Esophagus muscularis mucosa (tissue), 4 donors: ENCODE measurements at regions not wholly inside any gene's neighbourhood (a gene's known extent, or its start where the extent isn't known, plus 50 kb on each side); places are given as distances from the start of the nearest gene placed in this dataset.

Source experiments
- EP300 ChIP-seq: sonication (generic); formaldehyde crosslinking; IDR thresholded peaks from one replicate; pipeline ENCODE4 v1.6.1; 2017; ENCODE audit warnings: antibody characterized with exemption
- POLR2A ChIP-seq: fragments of 450-650 bp; IDR thresholded peaks from one replicate; pipeline ENCODE4 v1.6.1; 2017; ENCODE audit warnings: antibody characterized with exemption, moderate library complexity, mild to moderate bottlenecking, low read depth
- POLR2AphosphoS5 ChIP-seq, 2 donors: sonication (generic); formaldehyde crosslinking; IDR thresholded peaks; one replicate each; pipeline ENCODE4 v1.6.1; 2017; ENCODE audit warnings: antibody characterized with exemption in 2 of 2
- TF ChIP-seq, protein P1 (sequence below), 3 experiments: fragments of 200-600 bp in 2 of 3; fragments of 450-650 bp in 1 of 3; sonication (generic) in 2 of 3; IDR thresholded peaks; one replicate each; pipeline ENCODE4 v1.5.1; 2017 to 2019; ENCODE audit warnings: antibody characterized with exemption in 3 of 3, mild to moderate bottlenecking in 2 of 3, moderate library complexity in 1 of 3

DNA sequence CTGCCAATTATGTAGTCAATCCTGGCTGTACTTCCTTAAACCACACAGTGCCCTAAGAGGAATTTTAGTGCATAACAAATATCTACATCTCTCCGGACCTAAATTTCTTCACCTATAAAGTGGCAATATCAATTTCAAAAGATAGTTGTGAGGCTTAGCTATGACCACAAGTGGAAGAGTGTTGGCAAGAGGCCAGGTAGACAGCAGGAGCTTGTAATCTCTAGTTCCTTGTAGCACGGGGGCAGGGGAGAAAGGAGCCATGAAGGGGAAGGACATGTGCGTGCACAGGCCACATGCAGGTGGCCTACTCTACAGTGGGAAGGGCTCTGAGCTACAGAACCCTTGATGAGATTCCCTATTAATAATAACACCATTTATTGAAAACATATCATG is 269.7 kb downstream of the ABHD5 start:
- TF ChIP-seq, protein P1, sequence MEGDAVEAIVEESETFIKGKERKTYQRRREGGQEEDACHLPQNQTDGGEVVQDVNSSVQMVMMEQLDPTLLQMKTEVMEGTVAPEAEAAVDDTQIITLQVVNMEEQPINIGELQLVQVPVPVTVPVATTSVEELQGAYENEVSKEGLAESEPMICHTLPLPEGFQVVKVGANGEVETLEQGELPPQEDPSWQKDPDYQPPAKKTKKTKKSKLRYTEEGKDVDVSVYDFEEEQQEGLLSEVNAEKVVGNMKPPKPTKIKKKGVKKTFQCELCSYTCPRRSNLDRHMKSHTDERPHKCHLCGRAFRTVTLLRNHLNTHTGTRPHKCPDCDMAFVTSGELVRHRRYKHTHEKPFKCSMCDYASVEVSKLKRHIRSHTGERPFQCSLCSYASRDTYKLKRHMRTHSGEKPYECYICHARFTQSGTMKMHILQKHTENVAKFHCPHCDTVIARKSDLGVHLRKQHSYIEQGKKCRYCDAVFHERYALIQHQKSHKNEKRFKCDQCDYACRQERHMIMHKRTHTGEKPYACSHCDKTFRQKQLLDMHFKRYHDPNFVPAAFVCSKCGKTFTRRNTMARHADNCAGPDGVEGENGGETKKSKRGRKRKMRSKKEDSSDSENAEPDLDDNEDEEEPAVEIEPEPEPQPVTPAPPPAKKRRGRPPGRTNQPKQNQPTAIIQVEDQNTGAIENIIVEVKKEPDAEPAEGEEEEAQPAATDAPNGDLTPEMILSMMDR (IDR thresholded peaks at IDR 0.05), result no peak
- no peak for TF ChIP-seq POLR2AphosphoS5 (IDR thresholded peaks at IDR 0.05)
- TF ChIP-seq POLR2A, result no peak
- no peak for TF ChIP-seq EP300
